B cell (primary cell): ENCODE measurements at regions not wholly inside any gene's neighbourhood (a gene's known extent, or its start where the extent isn't known, plus 50 kb on each side); places are given as distances from the start of the nearest gene placed in this dataset.

Experiments used
- CTCF ChIP-seq: fragments of 200-600 bp; IDR thresholded peaks from one replicate; pipeline ENCODE4 v1.8.0; 2022; ENCODE audit warnings: antibody characterized with exemption, mild to moderate bottlenecking
- EZH2 ChIP-seq: IDR thresholded peaks from 2 replicates; pipeline ENCODE4 v1.6.1; 2012; ENCODE audit warnings: borderline replicate concordance, low read depth, mild to moderate bottlenecking, moderate library complexity, low read length; ENCODE audit not compliant: insufficient read depth, poor library complexity, severe bottlenecking

GRCh38 chr3:102936511-102937045, 501.8 kb downstream of the ZPLD1 start:
- TF ChIP-seq CTCF, result no peak
- no peak for TF ChIP-seq EZH2
